K562 (cell line): ENCODE measurements at regions not wholly inside any gene's neighbourhood (a gene's known extent, or its start where the extent isn't known, plus 50 kb on each side); places are given as distances from the start of the nearest gene placed in this dataset.

Experiments
- ATAC-seq: fragments of 200-7000 bp; cut with Tn5 transposase; 3 replicates; pipeline ENCODE4 v1.9.1; 2020; ENCODE audit warnings: moderate library complexity
- BruUV-seq: library from RNA; stranded (reverse); fragments of 400-500 nt; replicated peaks from 2 replicates; lab custom pipeline; 2021; lab: Mats Ljungman, UMichigan
- CTCF ChIA-PET: fragments of 300-600 bp; formaldehyde crosslinking; extraction: SDS; loops from one replicate; lab custom pipeline; 2021; ENCODE audit warnings: low intra/inter-chr PET ratio; lab: Yijun Ruan, JAX
- POLR2A ChIA-PET: fragments of 300-600, 350-650 bp; sonication (Branson Sonifier 250); formaldehyde crosslinking; extraction: SDS; loops from one replicate; lab custom pipeline; 2021; ENCODE audit warnings: antibody characterized with exemption, inconsistent platforms; lab: Yijun Ruan, JAX
- DNase-seq, 4 experiments: peaks; one replicate each; pipeline versions ENCODE4 v3.0.0 to v3.0.0-alpha.2; 2011 to 2018; ENCODE audit warnings: low spot score in 3 of 4, mixed read lengths in 3 of 4; ENCODE audit errors: extremely low read depth in 1 of 4
- FAIRE-seq: peaks from 2 replicates; lab custom pipeline; 2011; peaks lifted over from hg19 to GRCh38; lab: Jason Lieb, UNC
- H2AFZ ChIP-seq: 2 replicates; pipeline ENCODE4 v1.6.0; 2011; ENCODE audit warnings: low read depth, low read length, control low read depth, inconsistent platforms
- H3K27ac ChIP-seq: fragments of 200-600 bp; 3 replicates; pipeline ENCODE4 v1.8.0; 2011; ENCODE audit warnings: low read depth, mild to moderate bottlenecking, control low read depth, inconsistent platforms, low read length, moderate library complexity, mixed read lengths; ENCODE audit errors: extremely low read depth
- H3K27me3 ChIP-seq, 2 experiments: fragments of 300-600 bp in 1 of 2; 2 replicates in 1 of 2; 3 replicates in 1 of 2; pipeline versions ENCODE4 v1.6.0 to v1.8.0; 2011; ENCODE audit warnings: inconsistent platforms in 2 of 2, low read length in 2 of 2, mild to moderate bottlenecking in 1 of 2, mixed read lengths in 1 of 2, moderate library complexity in 1 of 2; ENCODE audit not compliant: control insufficient read depth in 2 of 2, insufficient read depth in 2 of 2
- H3K36me3 ChIP-seq: fragments of 300-600 bp; 3 replicates; pipeline ENCODE4 v1.8.0; 2011; ENCODE audit warnings: mild to moderate bottlenecking, low read length, inconsistent platforms; ENCODE audit not compliant: control insufficient read depth, insufficient read depth
- H3K4me1 ChIP-seq, 2 experiments: fragments of 200-600 bp in 1 of 2; replicated peaks in 1 of 2; 2 replicates in 1 of 2; 3 replicates in 1 of 2; pipeline versions ENCODE4 v1.5.1 to v1.8.0; 2011; ENCODE audit warnings: inconsistent platforms in 2 of 2, low read length in 2 of 2, mild to moderate bottlenecking in 1 of 2, mixed read lengths in 1 of 2, moderate library complexity in 1 of 2; ENCODE audit not compliant: control insufficient read depth in 2 of 2, insufficient read depth in 2 of 2
- H3K4me2 ChIP-seq: 2 replicates; pipeline ENCODE4 v1.6.1; 2011; ENCODE audit warnings: low read length, control low read depth, inconsistent platforms, mixed read lengths; ENCODE audit not compliant: insufficient read depth
- H3K4me3 ChIP-seq: fragments of 200-600 bp; sonication (generic), shearing (Covaris generic); 2 replicates; pipeline ENCODE4 v1.5.1; 2016; ENCODE audit warnings: control low read depth, inconsistent platforms
- H3K79me2 ChIP-seq: fragments of 200-600 bp; 3 replicates; pipeline ENCODE4 v1.8.0; 2011; ENCODE audit warnings: low read length, inconsistent platforms; ENCODE audit not compliant: control insufficient read depth, insufficient read depth
- H3K9ac ChIP-seq, 2 experiments: 2 replicates each; pipeline versions ENCODE4 v1.6.0 to v1.6.1; 2011; ENCODE audit warnings: low read depth in 2 of 2, low read length in 2 of 2, control low read depth in 1 of 2, inconsistent platforms in 1 of 2, mild to moderate bottlenecking in 1 of 2, mixed read lengths in 1 of 2; ENCODE audit not compliant: insufficient read depth in 1 of 2
- H3K9me1 ChIP-seq: one replicate; pipeline ENCODE4 v1.6.0; 2011; ENCODE audit warnings: inconsistent platforms, mild to moderate bottlenecking, low read length, moderate library complexity; ENCODE audit not compliant: control insufficient read depth, insufficient read depth
- H3K9me3 ChIP-seq: replicated peaks from 2 replicates; pipeline ENCODE4 v1.5.1; 2011; ENCODE audit warnings: low read depth, low read length, inconsistent platforms; ENCODE audit not compliant: control insufficient read depth, insufficient read depth
- H4K20me1 ChIP-seq: replicated peaks from 2 replicates; pipeline ENCODE4 v1.6.1; 2011; ENCODE audit warnings: low read length, inconsistent platforms, mixed read lengths; ENCODE audit not compliant: control insufficient read depth, insufficient read depth
- CC2D1A ChIP-seq: fragments of 450-650 bp; IDR thresholded peaks from 2 replicates; pipeline ENCODE4 v1.6.1; 2017; ENCODE audit warnings: mild to moderate bottlenecking
- CHD4 ChIP-seq: fragments of 200-600 bp; sonication (generic); IDR thresholded peaks from 3 replicates; pipeline ENCODE4 v1.6.1; 2012; ENCODE audit warnings: low read depth, mild to moderate bottlenecking, mixed read lengths, low read length, inconsistent platforms; ENCODE audit not compliant: insufficient read depth, insufficient replicate concordance, poor library complexity, severe bottlenecking
- HDGF ChIP-seq: fragments of 450-650 bp; IDR thresholded peaks from 2 replicates; pipeline ENCODE4 v1.6.1; 2016
- ILK ChIP-seq: fragments of 450-650 bp; IDR thresholded peaks from 2 replicates; pipeline ENCODE4 v1.6.1; 2016; ENCODE audit warnings: missing genetic modification characterization, low read depth, mild to moderate bottlenecking, missing compliant biosample characterization, moderate library complexity, borderline replicate concordance
- MYBL2 ChIP-seq, 2 experiments: fragments of 450-650 bp in 1 of 2; sonication (generic) in 1 of 2; formaldehyde crosslinking in 1 of 2; IDR thresholded peaks; 2 replicates each; pipeline versions ENCODE4 v1.6.1 to v1.8.1; 2017 to 2022; ENCODE audit warnings: borderline replicate concordance in 1 of 2, inconsistent platforms in 1 of 2, low read depth in 1 of 2, mild to moderate bottlenecking in 1 of 2, missing genetic modification reagents in 1 of 2, moderate library complexity in 1 of 2
- SMAD3 ChIP-seq: fragments of 450-650 bp; formaldehyde crosslinking; conservative IDR thresholded peaks from 2 replicates; pipeline ENCODE4 v1.4.0; 2020; ENCODE audit warnings: mild to moderate bottlenecking
- TCF15 ChIP-seq: fragments of 250-450 bp; sonication (Bioruptor Pico); IDR thresholded peaks from 2 replicates; pipeline ENCODE4 v1.8.0; 2022; ENCODE audit warnings: moderate library complexity, mild to moderate bottlenecking, inconsistent platforms
- WHSC1 ChIP-seq: IDR thresholded peaks from one replicate; pipeline ENCODE4 v1.6.1; 2012; ENCODE audit warnings: low read length, control low read depth, inconsistent platforms
- ZKSCAN1 ChIP-seq: fragments of 150-350 bp; IDR thresholded peaks from 2 replicates; pipeline ENCODE4 v1.6.1; 2016; ENCODE audit warnings: low read depth, low read length
- ZNF274 ChIP-seq: IDR thresholded peaks from 2 replicates; pipeline ENCODE4 v1.6.1; 2011; ENCODE audit warnings: low read depth, mild to moderate bottlenecking, low read length, moderate library complexity, borderline replicate concordance
- ZZZ3 ChIP-seq: fragments of 450-650 bp; IDR thresholded peaks from 2 replicates; pipeline ENCODE4 v1.6.1; 2016; ENCODE audit warnings: antibody characterized with exemption, mild to moderate bottlenecking, moderate library complexity
- WGBS: fragments of 100-300 bp; shearing (Covaris generic); methylation state at CpG from one replicate; pipeline ENCODE4 v1.1.6; 2016; ENCODE audit warnings: low coverage, mixed read lengths; ENCODE audit not compliant: insufficient coverage; ENCODE audit errors: missing lambda C conversion rate; 5-methylcytosine and 5-hydroxymethylcytosine counted together
- in situ Hi-C: fragments of 300-500 bp; cut with MboI; formaldehyde crosslinking; loops from 4 replicates; pipeline ENCODE4 v1.15.0; 2018; ENCODE audit warnings: inconsistent platforms, mixed read lengths
- intact Hi-C: fragments of 100-400 bp; cut with micrococcal nuclease; formaldehyde crosslinking; loops from 2 replicates; pipeline ENCODE4 v1.14.2; 2022
- TF ChIP-seq, protein P1 (sequence below): fragments of 450-650 bp; formaldehyde crosslinking; IDR thresholded peaks from 2 replicates; pipeline ENCODE4 v1.4.0; 2020; ENCODE audit warnings: mild to moderate bottlenecking, moderate library complexity

DNA sequence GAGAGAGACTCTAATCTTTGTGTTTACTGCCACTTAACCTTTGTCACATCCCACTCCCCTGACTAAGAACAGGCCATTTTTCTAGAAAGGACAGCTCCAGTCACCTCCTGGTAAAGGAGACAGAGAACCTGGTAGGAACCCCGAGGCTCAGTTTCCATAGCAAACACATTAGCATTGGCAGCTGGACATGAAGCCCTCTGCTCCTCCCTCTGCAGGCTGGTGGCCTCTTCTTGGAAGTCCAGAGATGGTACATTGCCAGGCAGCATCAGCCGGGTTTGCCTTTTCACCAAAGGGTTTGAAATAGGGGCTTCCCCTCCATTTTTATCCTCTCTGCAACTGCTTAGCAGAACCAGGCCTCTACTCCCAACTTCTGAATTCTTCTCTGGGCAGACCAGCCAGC lies 213.4 kb upstream of the SEMA6D start:
- Histone ChIP-seq H3K4me1 (no peaks in the 10 kb centered on the region), H3K9ac (no peak overlapping the region), H3K27me3 (no peaks in the 10 kb centered on the region), H2AFZ (no peak overlapping the region), H3K79me2 (no peaks in the 10 kb centered on the region), H3K9me1 (no peaks in the 10 kb centered on the region), H3K36me3 (no peaks in the 10 kb centered on the region), H3K27ac (no peak overlapping the region), H3K4me3 (no peak overlapping the region), H4K20me1 (no peaks in the 10 kb centered on the region), H3K4me2 (no peak overlapping the region), H3K9me3 (peaks cover 1% of the 10 kb centered on the region; the same call in 1 of the 2 replicates)
- 0% methylated on average over 1 of the region's 2 CpGs for WGBS
- ChIA-PET CTCF (no interaction called here), POLR2A (no interaction called here)
- in situ Hi-C loops (no loop called here), intact Hi-C loops (no loop called here)
- FAIRE-seq: no peak
- BruUV-seq: no TSS peak
- ATAC-seq: no peak
- TF ChIP-seq CC2D1A (no peak), MYBL2 (IDR thresholded peaks at IDR 0.05; ENCODE audit: low read depth) (no peak), MYBL2 (CRISPR knock-in tag; IDR thresholded peaks at IDR 0.05; ENCODE audit: borderline replicate concordance) (no peak)
- no peak for DNase-seq

GRCh38 chr15:47504624-47505256 lies 212.6 kb upstream of the SEMA6D start:
- BruUV-seq: no TSS peak
- no peak for TF ChIP-seq WHSC1
- TF ChIP-seq, protein P1, sequence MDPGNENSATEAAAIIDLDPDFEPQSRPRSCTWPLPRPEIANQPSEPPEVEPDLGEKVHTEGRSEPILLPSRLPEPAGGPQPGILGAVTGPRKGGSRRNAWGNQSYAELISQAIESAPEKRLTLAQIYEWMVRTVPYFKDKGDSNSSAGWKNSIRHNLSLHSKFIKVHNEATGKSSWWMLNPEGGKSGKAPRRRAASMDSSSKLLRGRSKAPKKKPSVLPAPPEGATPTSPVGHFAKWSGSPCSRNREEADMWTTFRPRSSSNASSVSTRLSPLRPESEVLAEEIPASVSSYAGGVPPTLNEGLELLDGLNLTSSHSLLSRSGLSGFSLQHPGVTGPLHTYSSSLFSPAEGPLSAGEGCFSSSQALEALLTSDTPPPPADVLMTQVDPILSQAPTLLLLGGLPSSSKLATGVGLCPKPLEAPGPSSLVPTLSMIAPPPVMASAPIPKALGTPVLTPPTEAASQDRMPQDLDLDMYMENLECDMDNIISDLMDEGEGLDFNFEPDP (CRISPR knock-in tag): no peak
- TF ChIP-seq SMAD3 (CRISPR knock-in tag): no peak
- no peak for TF ChIP-seq ZZZ3
- TF ChIP-seq ILK (tag): no peak
- TF ChIP-seq TCF15: no peak
- no peak for TF ChIP-seq CHD4
- no peak for TF ChIP-seq ZNF274
- no peak for TF ChIP-seq HDGF
- TF ChIP-seq ZKSCAN1: no peak

More at GRCh38 chr15:47504624-47505256, 212.6 kb upstream of the SEMA6D start:
- no peaks in the 10 kb centered on the region for H3K9me1 ChIP-seq
- no peaks in the 10 kb centered on the region for H4K20me1 ChIP-seq
- H3K4me1 ChIP-seq: no peaks in the 10 kb centered on the region
- H3K36me3 ChIP-seq: no peaks in the 10 kb centered on the region
- ChIA-PET CTCF (no interaction called here), POLR2A (no interaction called here)
- ATAC-seq (no peak), DNase-seq (no peak), FAIRE-seq (no peak)
- H3K79me2 ChIP-seq: no peaks in the 10 kb centered on the region
- no peak overlapping the region for H3K4me2 ChIP-seq
- no peaks in the 10 kb centered on the region for H3K27me3 ChIP-seq
- H3K9ac ChIP-seq: no peak overlapping the region
- in situ Hi-C loops (no loop called here), intact Hi-C loops (no loop called here)
- no peaks in the 10 kb centered on the region; the same call in 1 of the 2 replicates for H3K9me3 ChIP-seq
- H3K4me3 ChIP-seq: no peak overlapping the region
- no peak overlapping the region for H2AFZ ChIP-seq
- H3K27ac ChIP-seq: no peak overlapping the region
- WGBS: 0% methylated on average over 5 of the region's 7 CpGs
